ENCODE measurements at regions not wholly inside any gene's neighbourhood (a gene's known extent, or its start where the extent isn't known, plus 50 kb on each side); places are given as distances from the start of the nearest gene placed in this dataset.

- H3K27ac ChIP-seq (ENCODE audit: extremely low read length, insufficient read depth, low read length) = no peak overlapping the region
- no peaks in the 10 kb centered on the region for H3K9me3 ChIP-seq (ENCODE audit: low read length)
- intact Hi-C loops (cut with micrococcal nuclease; ENCODE audit: unreplicated experiment) = no loop called here
- ATAC-seq = no peak
- no peaks in the 10 kb centered on the region for H3K4me1 ChIP-seq (ENCODE audit: insufficient read depth, low read length)
- no peaks in the 10 kb centered on the region for H3K36me3 ChIP-seq (replicated peaks in 1 of 2; ENCODE audit: control insufficient read depth in 1 of 2, insufficient read depth in 2 of 2, low read length in 2 of 2)
- 4% methylated on average over 10 of the region's 10 CpGs for WGBS (ENCODE audit: low lambda C conversion rate)
- ChIA-PET POLR2A (no interaction called here), CTCF (ENCODE audit: low intra/inter-chr PET ratio, low total read pairs) (no interaction called here)
- DNase-seq (ENCODE audit: low spot score) = no peak
- no peak for TF ChIP-seq DNMT3B (CRISPR knock-in tag; conservative IDR thresholded peaks at IDR 0.05)
- TF ChIP-seq SOX5 (CRISPR knock-in tag; IDR thresholded peaks at IDR 0.05; ENCODE audit: borderline replicate concordance) = no peak
- TF ChIP-seq TFAP4 (IDR thresholded peaks at IDR 0.05; ENCODE audit: borderline replicate concordance, low read depth) = no peak
- no peak for TF ChIP-seq GPN1 (CRISPR knock-in tag; IDR thresholded peaks at IDR 0.05; ENCODE audit: borderline replicate concordance)
- TF ChIP-seq ZNF740 (CRISPR knock-in tag; IDR thresholded peaks at IDR 0.05) = no peak
- TF ChIP-seq, protein P1, sequence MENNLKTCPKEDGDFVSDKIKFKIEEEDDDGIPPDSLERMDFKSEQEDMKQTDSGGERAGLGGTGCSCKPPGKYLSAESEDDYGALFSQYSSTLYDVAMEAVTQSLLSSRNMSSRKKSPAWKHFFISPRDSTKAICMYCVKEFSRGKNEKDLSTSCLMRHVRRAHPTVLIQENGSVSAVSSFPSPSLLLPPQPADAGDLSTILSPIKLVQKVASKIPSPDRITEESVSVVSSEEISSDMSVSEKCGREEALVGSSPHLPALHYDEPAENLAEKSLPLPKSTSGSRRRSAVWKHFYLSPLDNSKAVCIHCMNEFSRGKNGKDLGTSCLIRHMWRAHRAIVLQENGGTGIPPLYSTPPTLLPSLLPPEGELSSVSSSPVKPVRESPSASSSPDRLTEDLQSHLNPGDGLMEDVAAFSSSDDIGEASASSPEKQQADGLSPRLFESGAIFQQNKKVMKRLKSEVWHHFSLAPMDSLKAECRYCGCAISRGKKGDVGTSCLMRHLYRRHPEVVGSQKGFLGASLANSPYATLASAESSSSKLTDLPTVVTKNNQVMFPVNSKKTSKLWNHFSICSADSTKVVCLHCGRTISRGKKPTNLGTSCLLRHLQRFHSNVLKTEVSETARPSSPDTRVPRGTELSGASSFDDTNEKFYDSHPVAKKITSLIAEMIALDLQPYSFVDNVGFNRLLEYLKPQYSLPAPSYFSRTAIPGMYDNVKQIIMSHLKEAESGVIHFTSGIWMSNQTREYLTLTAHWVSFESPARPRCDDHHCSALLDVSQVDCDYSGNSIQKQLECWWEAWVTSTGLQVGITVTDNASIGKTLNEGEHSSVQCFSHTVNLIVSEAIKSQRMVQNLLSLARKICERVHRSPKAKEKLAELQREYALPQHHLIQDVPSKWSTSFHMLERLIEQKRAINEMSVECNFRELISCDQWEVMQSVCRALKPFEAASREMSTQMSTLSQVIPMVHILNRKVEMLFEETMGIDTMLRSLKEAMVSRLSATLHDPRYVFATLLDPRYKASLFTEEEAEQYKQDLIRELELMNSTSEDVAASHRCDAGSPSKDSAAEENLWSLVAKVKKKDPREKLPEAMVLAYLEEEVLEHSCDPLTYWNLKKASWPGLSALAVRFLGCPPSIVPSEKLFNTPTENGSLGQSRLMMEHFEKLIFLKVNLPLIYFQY (CRISPR knock-in tag; IDR thresholded peaks at IDR 0.05; ENCODE audit: borderline replicate concordance) = no peak
- no peak for TF ChIP-seq AHR (CRISPR knock-in tag; IDR thresholded peaks at IDR 0.05)
- no peak for TF ChIP-seq ZNF280B (CRISPR knock-in tag; IDR thresholded peaks at IDR 0.05; ENCODE audit: borderline replicate concordance)
- H3K9ac ChIP-seq (ENCODE audit: insufficient read depth, low read depth, low read length) = no peak overlapping the region
- FAIRE-seq = no peak
- no peak overlapping the region for H3K4me2 ChIP-seq (ENCODE audit: low read depth, low read length)
- H2AFZ ChIP-seq (ENCODE audit: low read length) = no peak overlapping the region
- H3K79me2 ChIP-seq (ENCODE audit: insufficient read depth, low read length) = no peaks in the 10 kb centered on the region
- H3K27me3 ChIP-seq (ENCODE audit: control insufficient read depth in 1 of 2, insufficient read depth in 2 of 2, low read length in 2 of 2) = peaks cover 0 to 61% of the 10 kb centered on the region in 2 experiments; a peak in 3 of 5 replicates
- in situ Hi-C loops (cut with HindIII; ENCODE audit: extremely low pct_ligation_motif_present, low pct_unique_long_range_greater_than_20kb) = no loop called here
- no peak overlapping the region for H3K4me3 ChIP-seq (replicated peaks in 1 of 3; ENCODE audit: insufficient read depth in 1 of 3, low read depth in 2 of 3, low read length in 3 of 3)
- H4K20me1 ChIP-seq (ENCODE audit: insufficient read depth, low read length) = no peaks in the 10 kb centered on the region
- BruUV-seq (replicated peaks) = no TSS peak
Measured at GRCh38 chr10:27620430-27621397, 116.6 kb downstream of the RAB18 start.

Measured in HepG2 (cell line).